NCI-H2107 treated with DMSO at 0.1 percent for 48 hours (cell line): ENCODE measurements at regions not wholly inside any gene's neighbourhood (a gene's known extent, or its start where the extent isn't known, plus 50 kb on each side); places are given as distances from the start of the nearest gene placed in this dataset.

ENCODE experiments used
- DNase-seq: peaks from one replicate; lab custom pipeline; 2025; ENCODE audit not compliant: unreplicated experiment; lab: John Stamatoyannopoulos, UW

DNA sequence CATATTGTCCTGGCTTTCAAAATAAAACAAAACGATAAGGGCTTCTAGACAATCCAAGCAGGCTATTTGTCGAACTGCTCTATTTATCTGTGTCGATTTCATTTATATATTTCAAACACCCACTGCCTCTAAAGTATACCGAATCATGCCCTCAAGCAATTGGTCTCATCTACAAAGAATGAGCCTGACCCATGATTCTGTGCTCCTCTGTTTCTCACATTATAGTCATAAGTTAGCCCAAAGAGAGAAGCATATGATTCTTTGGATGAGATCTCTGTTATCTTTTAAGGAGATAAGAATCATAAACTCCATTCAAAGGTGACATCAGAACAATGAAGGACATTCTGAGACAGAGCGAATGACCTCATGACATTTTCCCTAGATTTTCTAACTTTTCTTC lies 191.1 kb downstream of the MAP2K6 start:
- DNase-seq, result no peak

DNA sequence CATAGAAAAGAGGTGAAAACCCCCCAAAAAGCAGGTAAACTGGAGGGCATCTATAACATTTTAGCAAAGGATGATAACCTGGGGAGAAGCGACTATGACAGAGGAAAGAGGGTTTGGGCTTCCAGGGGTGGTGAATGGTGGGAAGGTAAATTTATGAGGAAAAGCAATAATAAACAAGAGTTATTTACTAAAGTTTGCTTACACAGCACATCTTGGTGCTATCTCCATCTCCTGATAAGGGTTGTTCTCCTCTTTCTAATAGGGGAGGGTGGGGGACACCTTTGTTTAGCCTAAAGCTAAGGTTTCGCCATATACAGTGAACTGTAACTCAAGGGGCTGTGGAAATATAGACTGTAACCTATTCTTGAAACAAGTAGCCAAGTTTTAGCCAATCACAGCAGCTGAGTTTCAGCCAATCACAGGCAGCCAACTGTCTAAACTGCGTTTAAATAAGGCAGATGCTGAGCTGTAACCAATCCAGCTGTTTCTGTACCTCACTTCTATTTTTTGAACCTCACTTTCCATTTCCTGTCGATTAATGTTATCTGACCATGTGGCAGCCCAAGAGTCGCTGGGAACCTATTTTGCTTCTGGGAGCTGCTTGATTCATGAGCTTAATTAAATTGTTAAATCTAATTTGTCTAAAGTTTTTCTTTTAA lies 191.8 kb downstream of the MAP2K6 start:
- no peak for DNase-seq

DNA sequence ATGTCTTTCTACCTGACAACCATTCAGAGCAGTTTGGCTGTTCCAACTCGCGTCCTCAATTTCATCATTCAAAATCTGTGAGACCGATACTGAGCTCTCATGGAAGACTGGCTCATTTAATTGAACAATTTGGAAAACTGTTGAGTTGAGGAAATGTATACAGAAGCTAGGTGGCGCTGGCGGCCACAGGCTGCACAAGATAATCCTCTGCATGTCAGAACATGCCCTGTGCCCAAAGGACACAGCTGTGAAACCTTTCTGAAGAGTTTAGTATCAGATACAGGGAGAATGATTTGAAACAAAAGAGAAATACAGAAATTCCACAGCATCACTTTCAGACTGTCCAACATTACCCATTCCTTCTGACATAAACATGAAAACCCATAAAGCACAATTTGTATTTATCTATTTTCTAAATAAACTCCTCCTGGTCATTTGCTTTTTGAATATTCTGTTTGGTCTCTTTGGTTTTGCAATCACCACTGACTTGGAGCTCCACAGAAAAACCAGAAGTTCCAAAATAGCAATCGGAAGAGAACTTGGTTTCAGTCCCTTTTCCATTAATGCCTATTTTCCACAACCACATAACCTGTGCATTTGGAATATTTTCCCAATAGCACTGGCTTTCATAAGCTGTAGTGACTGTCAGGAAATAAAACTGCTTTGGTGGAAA lies 192.8 kb downstream of the MAP2K6 start:
- peak; percentile 71 for DNase-seq

DNA sequence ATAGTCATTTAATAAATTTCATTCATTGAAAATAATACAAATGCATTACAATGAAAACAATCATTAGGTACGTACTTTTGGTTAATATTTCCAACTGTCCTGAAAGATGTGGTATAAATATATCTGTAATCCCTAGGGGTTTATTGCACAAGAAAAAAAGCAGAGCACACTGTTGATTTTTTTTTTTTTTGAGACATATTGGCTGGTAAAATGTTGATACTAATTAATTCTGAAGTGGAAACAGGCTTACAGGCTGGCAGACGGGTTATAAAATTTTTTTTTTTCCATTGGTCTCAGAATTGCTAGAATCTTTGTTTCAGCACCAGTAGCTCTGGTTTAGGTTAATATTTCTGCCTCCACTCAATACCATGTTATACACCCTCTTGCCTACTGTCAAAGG lies 193.6 kb downstream of the MAP2K6 start:
- DNase-seq, result no peak

DNA sequence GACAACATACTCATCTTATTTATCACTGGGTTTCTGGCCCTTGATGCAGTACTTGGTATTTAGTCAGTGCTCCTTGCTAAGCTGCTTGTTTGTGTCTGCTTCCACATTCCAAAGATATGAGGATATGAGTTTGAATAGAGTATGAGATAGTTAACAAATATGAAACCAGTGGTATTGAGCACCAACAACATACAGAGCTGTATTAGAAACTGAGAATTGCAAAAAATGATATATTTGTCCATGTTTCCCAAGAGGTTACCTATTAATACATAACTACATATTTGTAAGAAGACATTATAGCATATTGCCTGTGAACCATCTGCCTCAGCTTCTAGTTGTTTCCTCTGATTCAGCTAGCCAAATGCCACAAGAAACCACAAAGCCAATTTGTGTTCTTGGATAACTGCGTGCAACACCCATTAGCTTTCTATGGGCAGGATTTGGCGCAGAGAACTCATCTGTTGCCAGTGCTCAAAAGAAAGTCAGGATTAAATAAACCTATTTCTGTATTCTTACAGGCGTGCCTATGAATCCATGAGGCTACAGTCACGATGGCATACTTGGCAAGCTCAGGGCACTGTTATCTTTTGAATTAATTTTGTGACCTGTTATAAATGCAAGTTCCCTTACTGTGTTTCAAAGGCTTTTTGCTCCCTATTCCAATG lies 194.4 kb downstream of the MAP2K6 start:
- peak; percentile 45 for DNase-seq

DNA sequence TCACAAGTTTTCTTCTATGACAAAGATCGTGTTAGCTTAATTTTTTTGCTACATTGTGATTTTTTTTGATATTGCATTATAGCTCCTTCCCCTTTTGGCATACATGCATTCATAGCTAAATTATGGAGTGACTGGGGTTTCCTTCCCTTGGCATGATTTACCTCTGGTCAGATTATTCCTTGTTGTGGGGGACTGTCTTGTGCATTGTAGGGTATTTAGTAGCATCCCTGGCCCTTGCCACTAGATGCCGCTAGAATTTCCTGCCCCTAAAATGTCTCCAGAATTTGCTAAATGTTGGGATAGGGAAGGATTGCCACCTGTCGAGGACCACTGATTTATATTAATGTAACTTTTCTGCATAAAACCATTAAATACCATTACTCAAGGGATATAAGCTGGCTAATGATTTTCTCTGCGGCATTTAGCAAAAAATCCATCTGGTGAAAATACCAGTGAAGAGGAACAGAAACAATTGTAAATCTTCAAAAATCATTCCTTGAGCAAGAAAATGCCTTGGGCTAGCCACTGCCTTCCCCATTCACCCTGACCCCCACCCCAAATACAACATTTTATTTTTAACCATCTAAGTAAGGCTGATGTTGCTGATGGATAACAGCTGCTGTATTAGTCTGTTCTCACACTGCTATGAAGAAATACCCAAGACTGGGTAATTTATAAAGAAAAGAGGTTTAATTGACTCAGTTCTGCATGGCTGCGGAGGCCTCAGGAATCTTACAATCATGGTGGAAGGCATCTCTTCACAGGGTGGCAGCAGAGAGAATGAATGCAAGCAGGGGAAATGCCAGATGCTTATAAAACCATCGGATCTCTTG lies 195.2 kb downstream of the MAP2K6 start:
- DNase-seq, result no peak

DNA sequence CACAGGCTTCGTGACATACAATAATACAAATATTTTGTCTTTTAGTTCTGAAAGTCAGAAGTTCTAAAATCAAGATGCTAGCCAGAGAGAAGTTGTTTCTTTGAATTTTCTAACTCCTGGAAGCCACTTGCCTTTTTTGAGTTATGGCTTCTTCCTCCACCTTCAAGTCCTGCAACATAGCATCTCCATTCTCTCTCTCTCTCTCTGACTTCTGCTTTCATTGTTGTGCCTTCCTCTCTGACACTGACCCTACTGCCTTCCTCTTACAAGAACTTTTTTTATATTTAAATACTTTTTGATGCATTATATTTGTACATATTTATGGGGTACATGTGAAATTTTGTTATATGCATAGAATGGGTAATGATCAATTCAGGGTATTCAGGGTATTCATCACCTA lies 205.9 kb downstream of the MAP2K6 start:
- no peak for DNase-seq

DNA sequence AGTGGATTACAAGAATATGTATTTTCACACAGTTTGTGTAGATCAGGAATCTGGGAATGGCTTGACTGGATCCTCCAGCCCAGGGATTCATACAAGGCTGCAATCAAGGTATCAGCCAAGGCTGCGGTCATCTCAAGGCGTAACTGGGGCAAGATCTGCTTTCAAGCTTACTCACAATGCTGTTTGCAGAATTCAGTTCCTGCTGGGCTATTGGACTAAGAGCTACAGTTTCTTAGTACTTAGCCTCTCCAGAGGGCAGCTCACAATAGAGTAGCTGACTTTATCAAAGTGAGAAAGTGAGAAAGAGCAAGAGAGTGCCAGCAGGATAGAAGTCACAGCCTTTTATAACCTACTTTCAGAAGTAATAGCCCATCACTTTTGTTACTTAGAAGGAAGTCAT lies 211.0 kb downstream of the MAP2K6 start:
- DNase-seq, result no peak

DNA sequence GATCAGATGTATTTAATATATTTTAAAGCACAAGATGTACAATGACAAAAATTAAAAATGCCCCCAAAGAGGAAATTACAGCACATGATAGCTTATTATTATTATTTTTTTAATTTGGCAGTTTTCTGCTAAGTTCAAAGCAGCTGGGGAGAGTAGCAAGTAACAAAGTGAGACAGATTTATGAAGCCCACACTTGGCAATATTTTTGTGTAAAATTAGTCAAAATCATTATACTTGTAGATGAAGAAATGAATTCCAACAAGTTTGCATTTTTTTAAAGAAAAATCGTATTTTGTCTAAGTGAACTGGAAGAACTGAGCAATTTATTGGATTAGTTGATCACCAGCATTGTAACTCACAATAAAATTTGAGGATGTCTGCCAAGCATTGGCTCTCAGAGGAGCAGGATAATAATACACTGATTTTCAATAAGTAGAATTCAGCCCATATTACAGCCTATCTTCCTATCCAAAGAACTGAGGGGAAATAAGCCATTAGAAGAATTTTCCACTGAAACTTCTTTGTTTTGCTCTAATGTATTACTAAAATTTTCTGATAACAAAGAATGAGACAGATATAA lies 215.6 kb downstream of the MAP2K6 start:
- no peak for DNase-seq

DNA sequence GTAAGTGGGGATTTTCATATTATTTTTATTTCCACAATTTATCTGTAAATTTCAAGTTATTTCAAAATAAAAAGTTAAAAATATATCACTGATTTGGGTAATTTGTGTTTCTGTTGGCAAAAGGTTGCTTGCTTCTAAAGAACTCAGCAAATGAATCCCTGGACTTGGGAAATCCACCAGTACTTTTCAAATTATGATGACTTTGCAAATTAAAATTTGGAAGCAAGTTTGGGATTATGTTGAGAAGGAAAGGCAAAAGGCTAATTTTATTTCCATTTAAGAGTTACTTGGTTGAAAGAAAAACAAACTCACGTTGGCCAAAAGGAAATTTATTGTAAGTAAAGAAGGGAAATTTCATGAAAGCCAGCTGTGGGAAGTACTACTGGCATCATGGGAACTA lies 220.3 kb downstream of the MAP2K6 start:
- no peak for DNase-seq

DNA sequence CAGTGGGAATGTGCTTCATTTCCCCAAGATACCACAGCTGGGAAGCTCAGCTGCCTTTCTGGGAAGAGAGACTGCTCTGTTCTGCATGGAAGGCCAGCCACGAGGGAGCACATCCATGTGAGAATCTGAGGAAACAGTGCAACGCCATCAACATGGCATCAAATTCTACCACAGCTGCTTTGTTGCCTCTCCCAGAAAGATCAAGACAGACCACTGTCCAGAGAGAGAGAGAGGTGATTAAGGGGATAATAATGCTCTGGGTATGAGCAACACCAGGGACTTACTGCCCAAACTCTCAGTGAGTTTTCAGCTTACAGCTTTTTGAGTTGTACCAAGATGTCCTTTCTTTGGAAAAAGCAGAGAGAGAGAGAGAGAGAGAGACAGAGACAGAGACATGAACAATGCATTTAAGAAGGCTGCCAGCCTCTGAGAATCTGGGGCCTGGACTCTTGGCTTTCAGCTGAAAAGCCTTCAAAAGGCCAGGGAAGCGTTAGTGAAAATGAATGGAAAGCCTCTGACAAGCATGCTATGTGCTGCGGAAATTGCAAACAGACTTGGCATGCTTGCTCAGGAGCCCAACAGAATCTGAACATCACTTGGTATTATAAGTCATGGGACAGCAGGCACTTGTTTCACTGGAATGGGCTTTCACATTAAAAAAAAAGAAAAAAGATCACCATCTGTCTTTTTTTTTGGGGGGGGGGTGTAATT lies 223.1 kb downstream of the MAP2K6 start:
- DNase-seq, result no peak

DNA sequence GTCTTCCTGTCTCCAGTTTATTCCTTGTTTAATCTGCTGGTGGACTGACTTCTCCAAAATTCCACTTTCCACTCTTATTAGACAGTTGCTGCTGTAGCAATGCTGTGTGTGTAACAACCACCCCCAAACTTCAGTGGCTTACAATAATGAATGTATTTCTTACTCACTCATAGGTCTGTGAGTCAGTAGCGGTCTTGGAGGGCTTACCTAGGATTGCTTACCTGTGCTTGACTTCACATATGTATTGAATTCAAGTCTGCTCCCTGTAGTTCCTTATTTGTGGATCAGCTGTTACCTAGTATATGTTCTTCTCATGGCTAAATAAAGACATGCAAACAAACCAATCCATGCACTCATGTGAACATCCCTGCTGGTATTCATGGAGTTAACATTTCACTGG lies 224.6 kb downstream of the MAP2K6 start:
- DNase-seq, result no peak

DNA sequence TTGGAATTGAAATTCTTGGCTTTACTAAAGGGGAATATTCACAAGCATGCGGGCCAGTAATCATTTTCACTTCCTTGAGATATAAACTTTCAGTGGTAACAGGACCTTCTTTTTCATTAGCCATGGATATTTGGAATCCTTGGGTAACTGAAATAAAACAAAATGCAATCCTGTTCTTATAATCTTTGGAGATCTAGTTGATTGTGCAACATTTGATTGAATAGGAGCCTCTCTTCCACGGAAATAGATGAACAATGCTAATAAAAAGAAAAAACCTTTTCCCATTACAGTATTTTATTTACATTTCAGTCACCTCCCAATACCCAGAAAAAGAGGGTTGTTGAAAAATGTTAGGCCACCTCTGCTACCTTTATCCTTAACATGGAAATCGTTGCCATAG lies 225.6 kb downstream of the MAP2K6 start:
- DNase-seq, result no peak

DNA sequence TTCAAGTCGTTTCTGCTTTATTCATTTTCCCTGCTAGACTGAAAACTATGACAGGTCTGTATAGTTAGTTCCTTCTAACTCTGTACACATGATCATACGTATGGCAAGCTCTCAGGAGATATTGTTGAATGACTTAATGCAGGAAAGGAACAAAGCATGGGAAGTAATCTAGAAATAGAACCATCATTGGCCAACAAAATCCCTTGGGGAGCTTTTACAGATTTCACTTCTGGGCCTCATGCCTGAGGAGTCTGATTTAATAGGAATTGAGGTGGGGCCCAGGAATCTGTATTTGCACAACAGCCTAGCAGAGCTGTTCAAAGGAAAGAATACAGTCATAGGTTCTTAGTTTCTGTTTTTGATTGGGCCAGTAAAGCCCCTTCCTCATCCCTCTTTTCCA lies 229.2 kb downstream of the MAP2K6 start:
- no peak for DNase-seq

DNA sequence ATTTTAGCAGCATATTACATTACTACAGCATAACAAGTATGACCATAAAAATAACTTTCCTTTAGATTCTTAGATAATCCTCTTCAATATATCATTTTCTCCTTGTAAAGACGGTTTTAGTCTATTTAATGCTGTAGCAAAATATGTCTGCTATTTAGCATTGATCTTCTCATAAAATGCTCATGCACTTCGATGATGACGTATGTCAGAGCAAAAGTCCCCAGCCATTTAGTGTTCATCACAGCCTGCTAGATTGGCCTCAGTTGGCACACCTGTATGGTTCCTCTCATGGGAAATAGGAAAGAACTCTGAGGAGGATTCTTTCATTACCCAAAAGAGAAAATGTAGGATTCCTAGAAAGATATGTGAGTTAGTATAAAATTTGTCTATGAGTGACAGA lies 232.2 kb downstream of the MAP2K6 start:
- no peak for DNase-seq

DNA sequence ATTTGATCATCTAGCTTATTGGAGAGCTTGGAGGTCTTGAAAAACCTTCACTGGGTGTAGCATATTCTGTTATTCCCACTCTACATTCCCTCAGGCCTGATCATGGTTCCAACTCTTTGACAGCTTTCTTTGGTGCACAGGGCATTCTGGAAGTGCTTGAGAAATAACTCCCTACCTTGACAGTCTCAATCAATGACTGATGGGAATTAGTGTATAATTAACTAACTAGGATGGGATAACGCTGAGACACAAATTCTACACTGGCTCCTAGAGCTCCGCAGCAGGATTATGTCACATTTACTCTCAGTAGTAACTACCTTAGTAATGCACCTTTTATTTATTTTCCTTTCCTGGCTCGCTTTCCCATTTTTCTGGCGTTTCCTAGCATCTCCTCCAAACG lies 236.4 kb downstream of the MAP2K6 start:
- DNase-seq, result no peak

DNA sequence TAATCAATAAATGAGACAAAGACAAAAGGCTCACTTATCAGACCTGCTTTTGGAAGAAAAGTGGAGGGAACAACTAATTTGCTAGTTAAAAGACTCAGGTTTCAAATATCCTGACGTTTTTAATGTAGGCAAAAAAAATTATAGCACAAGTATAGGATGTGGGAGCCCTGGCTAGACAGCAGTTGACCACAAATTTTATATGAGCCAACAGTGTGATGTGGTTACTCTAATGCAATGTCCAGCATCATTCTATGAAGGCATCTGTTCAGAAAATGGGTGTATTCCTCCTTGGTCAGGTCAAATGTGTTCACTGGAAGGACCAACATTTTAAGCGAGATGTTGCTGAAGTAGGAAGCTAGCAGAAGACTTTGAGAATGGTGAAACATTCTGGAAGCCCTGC lies 237.4 kb downstream of the MAP2K6 start:
- DNase-seq, result no peak

DNA sequence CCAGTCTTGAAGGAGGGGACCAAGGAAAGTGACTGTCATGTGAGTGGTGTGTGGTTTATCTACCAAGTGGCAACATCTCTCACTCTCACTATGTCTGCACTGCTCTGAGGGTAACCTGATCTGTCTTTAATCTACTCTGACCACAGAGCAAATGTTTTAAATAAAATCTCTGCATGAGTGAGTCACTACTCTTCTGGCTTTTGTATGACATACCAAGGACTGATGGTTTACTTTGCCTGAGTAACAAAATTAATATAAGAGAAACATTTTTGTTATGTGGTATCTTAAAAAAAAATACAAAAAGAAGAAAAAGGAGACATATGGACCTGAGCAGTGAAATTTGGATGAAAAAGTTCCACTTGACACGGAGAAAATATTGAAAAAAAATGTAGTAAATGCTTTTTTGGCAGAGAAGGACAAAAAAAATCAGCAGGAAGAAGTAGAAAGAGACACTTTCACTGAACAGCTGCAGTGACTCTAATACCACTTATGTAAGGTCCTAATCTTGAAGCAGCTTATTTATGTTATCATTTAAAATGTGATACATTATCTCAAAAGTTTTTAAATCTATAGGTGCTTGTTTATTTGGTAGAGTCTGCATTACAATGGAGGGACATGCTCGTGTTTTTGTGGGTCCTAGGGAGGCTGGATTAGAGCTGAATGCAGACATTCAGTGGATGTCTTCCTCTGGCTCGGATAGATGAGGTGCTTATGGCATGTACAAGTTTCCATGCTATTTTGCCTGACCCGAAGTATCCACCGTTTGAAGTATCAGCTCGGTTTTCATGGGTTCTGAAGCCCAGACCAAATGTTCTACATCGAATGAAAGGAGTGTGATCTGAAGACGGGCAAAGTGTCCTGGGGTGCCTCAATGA lies 240.7 kb downstream of the MAP2K6 start:
- peak; percentile 60 for DNase-seq

DNA sequence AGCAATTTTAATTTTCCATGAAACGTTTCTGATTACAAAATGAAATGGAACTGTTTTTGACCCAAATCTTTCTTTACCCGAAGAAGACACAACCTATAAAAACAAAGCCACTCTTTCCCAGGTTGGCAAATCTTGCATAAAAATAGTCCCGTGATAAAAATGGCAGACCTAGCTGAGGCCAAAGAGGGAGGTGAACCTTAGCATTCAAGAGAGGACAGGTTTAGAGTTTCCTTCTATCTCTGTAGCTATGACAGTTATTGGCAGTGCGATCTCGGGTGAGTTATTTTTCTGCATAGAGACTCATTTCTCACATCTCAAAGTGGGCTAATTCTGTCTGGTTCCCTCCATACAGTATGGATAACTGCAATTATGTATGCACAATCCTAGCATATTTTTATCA lies 241.4 kb downstream of the MAP2K6 start:
- DNase-seq, result no peak
